NOMO-1 treated with DMSO at 0.1 percent for 48 hours (cell line): ENCODE measurements at regions not wholly inside any gene's neighbourhood (a gene's known extent, or its start where the extent isn't known, plus 50 kb on each side); places are given as distances from the start of the nearest gene placed in this dataset.

ENCODE experiments used
- DNase-seq: peaks from one replicate; lab custom pipeline; 2025; ENCODE audit not compliant: unreplicated experiment; lab: John Stamatoyannopoulos, UW

- peak; percentile 52 for DNase-seq
These were observed 334.1 kb upstream of the GRM7 start for GRCh38 chr3:6526861-6527260.

GRCh38 chr3:6528951-6529350 is 332.0 kb upstream of the GRM7 start:
- no peak for DNase-seq

- no peak for DNase-seq
These were observed 329.8 kb upstream of the GRM7 start for GRCh38 chr3:6531153-6531552.

- no peak for DNase-seq
These were observed 328.8 kb upstream of the GRM7 start for GRCh38 chr3:6532101-6532500.

- no peak for DNase-seq
These were observed 319.9 kb upstream of the GRM7 start for GRCh38 chr3:6540981-6541380.

GRCh38 chr3:6542795-6543194 is 318.1 kb upstream of the GRM7 start:
- DNase-seq, result no peak

GRCh38 chr3:6549296-6549695 is 311.6 kb upstream of the GRM7 start:
- no peak for DNase-seq

- DNase-seq, result no peak
These were observed 309.8 kb upstream of the GRM7 start for GRCh38 chr3:6551165-6551564.

- DNase-seq, result no peak
These were observed 300.7 kb upstream of the GRM7 start for GRCh38 chr3:6560259-6560658.

- no peak for DNase-seq
These were observed 293.7 kb upstream of the GRM7 start for GRCh38 chr3:6567241-6567640.

- DNase-seq, result no peak
These were observed 291.9 kb upstream of the GRM7 start for GRCh38 chr3:6568999-6569493.

- no peak for DNase-seq
These were observed 289.5 kb upstream of the GRM7 start for GRCh38 chr3:6571448-6571847.

GRCh38 chr3:6577584-6577983 is 283.3 kb upstream of the GRM7 start:
- DNase-seq, result no peak

- DNase-seq, result no peak
These were observed 282.4 kb upstream of the GRM7 start for GRCh38 chr3:6578526-6578925.

- no peak for DNase-seq
These were observed 280.1 kb upstream of the GRM7 start for GRCh38 chr3:6580808-6581207.

- DNase-seq, result no peak
These were observed 275.6 kb upstream of the GRM7 start for GRCh38 chr3:6585360-6585759.

GRCh38 chr3:6600237-6600636 is 260.7 kb upstream of the GRM7 start:
- no peak for DNase-seq

- no peak for DNase-seq
These were observed 259.5 kb upstream of the GRM7 start for GRCh38 chr3:6601374-6601773.

GRCh38 chr3:6602329-6602728 is 258.6 kb upstream of the GRM7 start:
- no peak for DNase-seq

GRCh38 chr3:6605227-6605626 is 255.7 kb upstream of the GRM7 start:
- no peak for DNase-seq

GRCh38 chr3:6608843-6609242 is 252.1 kb upstream of the GRM7 start:
- no peak for DNase-seq

- DNase-seq, result no peak
These were observed 248.8 kb upstream of the GRM7 start for GRCh38 chr3:6612034-6612616.

GRCh38 chr3:6622260-6622659 is 238.7 kb upstream of the GRM7 start:
- DNase-seq, result no peak
